SH-SY5Y (cell line): ENCODE measurements at regions not wholly inside any gene's neighbourhood (a gene's known extent, or its start where the extent isn't known, plus 50 kb on each side); places are given as distances from the start of the nearest gene placed in this dataset.

Experiments
- GATA2 ChIP-seq: IDR thresholded peaks from 2 replicates; pipeline ENCODE4 v1.6.1; 2011; ENCODE audit warnings: mild to moderate bottlenecking, low read depth, low read length
- GATA3 ChIP-seq: IDR thresholded peaks from 2 replicates; pipeline ENCODE4 v1.6.1; 2011; ENCODE audit warnings: low read depth, mild to moderate bottlenecking, low read length, moderate library complexity

GRCh38 chr1:4105300-4105880 lies 205.3 kb upstream of the C1orf174 start:
- TF ChIP-seq GATA2 = no peak
- TF ChIP-seq GATA3 = no peak
